ENCODE measurements at regions not wholly inside any gene's neighbourhood (a gene's known extent, or its start where the extent isn't known, plus 50 kb on each side); places are given as distances from the start of the nearest gene placed in this dataset.

GRCh38 chr7:155969192-155969929 lies 157.1 kb upstream of the SHH start:
- Histone ChIP-seq H3K4me3 (ENCODE audit: control extremely low read depth in 1 of 5, extremely low read depth in 1 of 5, insufficient read depth in 1 of 5, low read depth in 2 of 5, low read length in 4 of 5) (no peak overlapping the region), H3K27me3 (replicated peaks in 1 of 4; ENCODE audit: control extremely low read depth in 1 of 4, control insufficient read depth in 3 of 4, insufficient read depth in 4 of 4, low read length in 3 of 4) (no peaks in the 10 kb centered on the region), H4K20me1 (ENCODE audit: control insufficient read depth, insufficient read depth, low read length, poor library complexity, severe bottlenecking) (no peaks in the 10 kb centered on the region), H3K4me1 (ENCODE audit: control insufficient read depth in 2 of 2, insufficient read depth in 2 of 2, low read length in 2 of 2) (no peaks in the 10 kb centered on the region), H3K9me3 (ENCODE audit: control extremely low read depth in 1 of 3, control insufficient read depth in 2 of 3, insufficient read depth in 1 of 3, low read length in 2 of 3) (peaks cover 0 to 7% (median 0%) of the 10 kb centered on the region in 3 donors), H2AFZ (ENCODE audit: insufficient read depth, low read depth, low read length, poor library complexity, severe bottlenecking) (no peak overlapping the region), H3K36me3 (replicated peaks in 1 of 2; ENCODE audit: control extremely low read depth in 1 of 2, control insufficient read depth in 1 of 2, extremely low read depth in 1 of 2, insufficient read depth in 2 of 2, low read length in 1 of 2) (no peaks in the 10 kb centered on the region), H3K9ac (ENCODE audit: low read length) (no peak overlapping the region), H3K79me2 (ENCODE audit: control insufficient read depth, insufficient read depth, low read length) (no peaks in the 10 kb centered on the region), H3K4me2 (replicated peaks; ENCODE audit: low read depth, low read length, poor library complexity, severe bottlenecking) (no peak overlapping the region), H3K27ac (ENCODE audit: low read length in 2 of 2) (no peak overlapping the region)
- Mint-ChIP-seq H3K4me1 (no peaks in the 10 kb centered on the region), H3K27ac (no peak overlapping the region), H3K4me3 (no peak overlapping the region), H3K27me3 (peaks cover 3% of the 10 kb centered on the region), H3K9me3 (ENCODE audit: insufficient read depth) (no peaks in the 10 kb centered on the region)
- ChIA-PET CTCF (no interaction called here), POLR2A (no interaction called here)
- DNase-seq (no peak), ATAC-seq (ENCODE audit: low read depth) (no peak)
- intact Hi-C loops (cut with micrococcal nuclease) = no loop called here
- 93% methylated on average over 15 of the region's 21 CpGs for WGBS (ENCODE audit: insufficient coverage)
- TF ChIP-seq EZH2 (IDR thresholded peaks at IDR 0.05; ENCODE audit: borderline replicate concordance, insufficient read depth, low read depth, low read length, poor library complexity, severe bottlenecking) = no peak
- TF ChIP-seq CTCF (IDR thresholded peaks at IDR 0.05) = no peak

- no peak overlapping the region for H3K27ac ChIP-seq (ENCODE audit: low read length in 2 of 2)
- H4K20me1 ChIP-seq (ENCODE audit: control insufficient read depth, insufficient read depth, low read length, poor library complexity, severe bottlenecking) = no peaks in the 10 kb centered on the region
- intact Hi-C loops (cut with micrococcal nuclease) = no loop called here
- POLR2A ChIA-PET = no interaction called here
- no peaks in the 10 kb centered on the region for H3K36me3 ChIP-seq (replicated peaks in 1 of 2; ENCODE audit: control extremely low read depth in 1 of 2, control insufficient read depth in 1 of 2, extremely low read depth in 1 of 2, insufficient read depth in 2 of 2, low read length in 1 of 2)
- no peaks in the 10 kb centered on the region for H3K27me3 ChIP-seq (replicated peaks in 1 of 4; ENCODE audit: control extremely low read depth in 1 of 4, control insufficient read depth in 3 of 4, insufficient read depth in 4 of 4, low read length in 3 of 4)
- peaks cover 0 to 12% (median 0%) of the 10 kb centered on the region in 3 donors for H3K9me3 ChIP-seq (ENCODE audit: control extremely low read depth in 1 of 3, control insufficient read depth in 2 of 3, insufficient read depth in 1 of 3, low read length in 2 of 3)
- Mint-ChIP-seq H3K27me3 (peaks cover 4% of the 10 kb centered on the region), H3K4me3 (no peak overlapping the region), H3K4me1 (no peaks in the 10 kb centered on the region), H3K27ac (no peak overlapping the region), H3K9me3 (ENCODE audit: insufficient read depth) (no peaks in the 10 kb centered on the region)
- CTCF ChIA-PET = no interaction called here
- no peak overlapping the region for H2AFZ ChIP-seq (ENCODE audit: insufficient read depth, low read depth, low read length, poor library complexity, severe bottlenecking)
- no peak overlapping the region for H3K9ac ChIP-seq (ENCODE audit: low read length)
- H3K4me1 ChIP-seq (ENCODE audit: control insufficient read depth in 2 of 2, insufficient read depth in 2 of 2, low read length in 2 of 2) = no peaks in the 10 kb centered on the region
- H3K4me2 ChIP-seq (replicated peaks; ENCODE audit: low read depth, low read length, poor library complexity, severe bottlenecking) = no peak overlapping the region
- ATAC-seq (ENCODE audit: low read depth) (no peak), DNase-seq (no peak)
- TF ChIP-seq CTCF (IDR thresholded peaks at IDR 0.05) (no peak), EZH2 (IDR thresholded peaks at IDR 0.05; ENCODE audit: borderline replicate concordance, insufficient read depth, low read depth, low read length, poor library complexity, severe bottlenecking) (no peak)
- no peaks in the 10 kb centered on the region for H3K79me2 ChIP-seq (ENCODE audit: control insufficient read depth, insufficient read depth, low read length)
- H3K4me3 ChIP-seq (ENCODE audit: control extremely low read depth in 1 of 5, extremely low read depth in 1 of 5, insufficient read depth in 1 of 5, low read depth in 2 of 5, low read length in 4 of 5) = no peak overlapping the region
- 96% methylated on average over 5 of the region's 7 CpGs for WGBS (ENCODE audit: insufficient coverage)
Observed at GRCh38 chr7:155965010-155965409, 152.7 kb upstream of the SHH start.

All from B cell (primary cell).